Heart left ventricle (tissue), 16 donors: ENCODE measurements at regions not wholly inside any gene's neighbourhood (a gene's known extent, or its start where the extent isn't known, plus 50 kb on each side); places are given as distances from the start of the nearest gene placed in this dataset.

Experiments used
- ATAC-seq, 4 donors: fragments of 200-7000 bp; cut with Tn5 transposase; one replicate each; pipeline ENCODE4 v1.9.1; 2020 to 2022; ENCODE audit warnings: moderate library complexity in 4 of 4, mild to moderate bottlenecking in 3 of 4, moderate number of reproducible peaks in 1 of 4
- DNase-seq, 5 donors: peaks; one replicate each; pipeline ENCODE4 v3.0.0-alpha.2; 2020
- H3K27ac ChIP-seq, 12 donors: fragments of 200-600 bp; sonication (generic) in 4 of 12; one replicate each; pipeline versions ENCODE4 v1.5.0 to v1.8.0; 2016 to 2022; ENCODE audit warnings: mild to moderate bottlenecking in 2 of 12
- H3K27me3 ChIP-seq, 9 donors: fragments of 200-600 bp; sonication (generic) in 2 of 9; one replicate each; pipeline versions ENCODE4 v1.5.1 to v1.8.0; 2016 to 2022; ENCODE audit warnings: mild to moderate bottlenecking in 3 of 9
- H3K36me3 ChIP-seq, 9 donors: fragments of 200-600 bp; sonication (generic) in 2 of 9; one replicate each; pipeline versions ENCODE4 v1.5.0 to v1.8.0; 2018 to 2022; ENCODE audit warnings: mild to moderate bottlenecking in 2 of 9
- H3K4me1 ChIP-seq, 12 donors: fragments of 200-600 bp; sonication (generic) in 4 of 12; one replicate each; pipeline versions ENCODE4 v1.5.0 to v1.8.0; 2016 to 2022; ENCODE audit warnings: mild to moderate bottlenecking in 3 of 12
- H3K4me3 ChIP-seq, 12 donors: fragments of 200-600 bp; sonication (generic) in 4 of 12; one replicate each; pipeline versions ENCODE4 v1.5.0 to v1.8.0; 2017 to 2022; ENCODE audit warnings: mild to moderate bottlenecking in 9 of 12, moderate library complexity in 4 of 12
- H3K9me3 ChIP-seq, 12 donors: fragments of 200-600 bp; sonication (generic) in 4 of 12; one replicate each; pipeline versions ENCODE4 v1.5.0 to v1.8.0; 2016 to 2022; ENCODE audit warnings: mild to moderate bottlenecking in 1 of 12
- POLR2A ChIP-seq, 2 donors: fragments of 450-650 bp; IDR thresholded peaks; one replicate each; pipeline ENCODE4 v1.6.1; 2017; ENCODE audit warnings: antibody characterized with exemption in 2 of 2, mild to moderate bottlenecking in 2 of 2, moderate library complexity in 2 of 2
- WGBS, 4 donors: extraction: QIAGEN DNeasy Blood & Tissue Kit in 2 of 4; methylation state at CpG; one replicate each; pipeline versions ENCODE4 v1.1.5 to v1.1.7; 2013 to 2018; 5-methylcytosine and 5-hydroxymethylcytosine counted together
- intact Hi-C, 10 donors: fragments of 100-400 bp; cut with DNase I; formaldehyde crosslinking; loops; one replicate each; pipeline versions ENCODE4 v1.11.1 to v1.14.2; 2022
- TF ChIP-seq, protein P1 (sequence below), 12 donors: fragments of 200-600 bp; sonication (generic) in 4 of 12; IDR thresholded peaks; one replicate each; pipeline versions ENCODE4 v1.5.0 to v1.8.0; 2018 to 2022; ENCODE audit warnings: antibody characterized with exemption in 12 of 12, mild to moderate bottlenecking in 5 of 12
- donor health status: ischemic (EF 13 %, LVEDD 7.1; RV severe dilation, severe dysfunction).
- donor health status: healthy with polysubstance abuse.
- donor health status: DM: no; HTN: yes; CAD: no.
- donor health status: DM: no; HTN: no; CAD: no.
- donor health status: ischemic (EF 25% LVEDD 6.9; RV normal size, moderate dysfunction).
- donor health status: ischemic (EF 25% LVEDD 5.7; RV mildly dilated, moderate dysfunction).
- donor health status: healthy.
- donor health status: DM: yes; HTN: yes; CAD: no.
- donor health status: ischemic (EF 35%, LVEDD 5.7; RV mildly dilated, moderate dysfunction).
- donor health status: nonischemic (EF 11% LVEDD 7.7; RV severe dilation, severe dysfunction).
- donor health status: DM: yes; HTN: yes; CAD: no.
- donor health status: PGD.
- donor health status: ischemic (EF 29% LVEDD 5.4; RV normal size, mild dysfunction).
- donor health status: nonischemic (EF 23%, LVEDD 6.1; RV moderate dilation, normal function).

DNA sequence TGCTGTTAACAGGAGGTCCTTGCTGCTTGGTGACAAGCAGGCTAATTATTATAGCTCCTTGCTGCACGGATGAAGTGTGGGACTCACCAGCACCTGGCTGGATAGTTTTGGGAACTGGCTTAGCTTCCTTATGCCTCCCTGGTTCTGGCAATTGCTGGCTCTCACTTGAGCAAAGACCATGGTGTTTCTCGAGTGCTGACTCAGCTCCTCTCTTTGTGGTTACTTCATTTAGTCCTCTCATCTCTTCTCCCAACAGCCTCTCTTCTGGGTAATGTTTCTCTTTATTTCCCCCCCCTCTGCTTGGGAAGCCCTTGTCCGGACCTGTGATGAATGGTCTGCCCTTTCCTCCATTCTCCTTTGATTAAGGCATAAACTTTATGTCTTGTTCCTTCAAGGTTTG lies 100.4 kb downstream of the CBLL2 start:
- WGBS, 4 donors: 61 to 89% (median 73%) methylated on average over 3 of the region's 3 CpGs
- no peak overlapping the region for H3K27ac ChIP-seq
- H3K36me3 ChIP-seq: no peaks in the 10 kb centered on the region
- DNase-seq (no peak), ATAC-seq (no peak)
- no peak for TF ChIP-seq POLR2A (IDR thresholded peaks at IDR 0.05)
- TF ChIP-seq, protein P1, sequence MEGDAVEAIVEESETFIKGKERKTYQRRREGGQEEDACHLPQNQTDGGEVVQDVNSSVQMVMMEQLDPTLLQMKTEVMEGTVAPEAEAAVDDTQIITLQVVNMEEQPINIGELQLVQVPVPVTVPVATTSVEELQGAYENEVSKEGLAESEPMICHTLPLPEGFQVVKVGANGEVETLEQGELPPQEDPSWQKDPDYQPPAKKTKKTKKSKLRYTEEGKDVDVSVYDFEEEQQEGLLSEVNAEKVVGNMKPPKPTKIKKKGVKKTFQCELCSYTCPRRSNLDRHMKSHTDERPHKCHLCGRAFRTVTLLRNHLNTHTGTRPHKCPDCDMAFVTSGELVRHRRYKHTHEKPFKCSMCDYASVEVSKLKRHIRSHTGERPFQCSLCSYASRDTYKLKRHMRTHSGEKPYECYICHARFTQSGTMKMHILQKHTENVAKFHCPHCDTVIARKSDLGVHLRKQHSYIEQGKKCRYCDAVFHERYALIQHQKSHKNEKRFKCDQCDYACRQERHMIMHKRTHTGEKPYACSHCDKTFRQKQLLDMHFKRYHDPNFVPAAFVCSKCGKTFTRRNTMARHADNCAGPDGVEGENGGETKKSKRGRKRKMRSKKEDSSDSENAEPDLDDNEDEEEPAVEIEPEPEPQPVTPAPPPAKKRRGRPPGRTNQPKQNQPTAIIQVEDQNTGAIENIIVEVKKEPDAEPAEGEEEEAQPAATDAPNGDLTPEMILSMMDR (IDR thresholded peaks at IDR 0.05): no peak
- peaks cover 0 to 6% (median 0%) of the 10 kb centered on the region in 9 donors for H3K27me3 ChIP-seq
- intact Hi-C loops: no loop called here
- H3K4me3 ChIP-seq: no peak overlapping the region
- no peaks in the 10 kb centered on the region for H3K9me3 ChIP-seq
- no peaks in the 10 kb centered on the region for H3K4me1 ChIP-seq

GRCh38 chrX:22373766-22374165 lies 101.1 kb downstream of the CBLL2 start:
- intact Hi-C loops: no loop called here
- DNase-seq (no peak), ATAC-seq (no peak)
- Histone ChIP-seq H3K27ac (no peak overlapping the region), H3K36me3 (no peaks in the 10 kb centered on the region), H3K9me3 (no peaks in the 10 kb centered on the region), H3K27me3 (peaks cover 0 to 6% (median 0%) of the 10 kb centered on the region in 9 donors), H3K4me1 (no peaks in the 10 kb centered on the region), H3K4me3 (no peak overlapping the region)
- WGBS, 4 donors: 35 to 88% (median 58%) methylated on average over 1 of the region's 1 CpG
- no peak for TF ChIP-seq POLR2A (IDR thresholded peaks at IDR 0.05)

DNA sequence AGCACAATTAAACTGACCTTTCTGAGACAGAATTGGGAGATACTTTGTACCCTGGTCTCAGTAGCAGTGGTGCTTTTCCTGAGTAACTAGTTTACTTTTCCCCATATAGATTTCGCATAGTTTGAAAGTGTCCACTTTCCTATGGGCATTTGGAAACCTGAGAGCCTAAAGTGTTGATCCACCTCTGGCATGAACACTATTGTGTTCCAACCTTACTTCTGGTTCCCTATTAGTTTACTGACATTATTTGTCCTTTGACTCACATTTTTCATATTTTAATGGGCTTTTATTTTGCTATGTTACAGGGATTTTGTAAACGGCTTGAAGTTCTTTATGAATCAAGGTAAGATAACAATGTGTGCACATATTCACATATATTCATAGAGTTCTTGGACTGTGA lies 103.7 kb downstream of the CBLL2 start:
- WGBS, 4 donors: 67 to 92% (median 78%) methylated on average over 2 of the region's 2 CpGs
- peaks cover 0 to 3% (median 0%) of the 10 kb centered on the region in 12 donors for H3K9me3 ChIP-seq
- no peaks in the 10 kb centered on the region for H3K36me3 ChIP-seq

GRCh38 chrX:22378296-22378695 lies 105.6 kb downstream of the CBLL2 start:
- 56 to 72% (median 63%) methylated on average over 4 of the region's 4 CpGs for WGBS, 4 donors

More for the DNA sequence above, 103.7 kb downstream of the CBLL2 start:
- H3K27ac ChIP-seq: no peak overlapping the region
- H3K27me3 ChIP-seq: no peaks in the 10 kb centered on the region
- DNase-seq (no peak), ATAC-seq (no peak)
- H3K4me3 ChIP-seq: no peak overlapping the region
- no peak for TF ChIP-seq POLR2A (IDR thresholded peaks at IDR 0.05)
- TF ChIP-seq, protein P1 (IDR thresholded peaks at IDR 0.05): no peak
- intact Hi-C loops: no loop called here
- no peaks in the 10 kb centered on the region for H3K4me1 ChIP-seq

More at GRCh38 chrX:22378296-22378695, 105.6 kb downstream of the CBLL2 start:
- peaks cover 0 to 5% (median 0%) of the 10 kb centered on the region in 12 donors for H3K9me3 ChIP-seq
- no peaks in the 10 kb centered on the region for H3K4me1 ChIP-seq
- no peak overlapping the region for H3K4me3 ChIP-seq
- DNase-seq (no peak), ATAC-seq (no peak)
- H3K27ac ChIP-seq: no peak overlapping the region
- intact Hi-C loops: no loop called here
- no peak for TF ChIP-seq POLR2A (IDR thresholded peaks at IDR 0.05)
- TF ChIP-seq, protein P1 (IDR thresholded peaks at IDR 0.05): no peak
- no peaks in the 10 kb centered on the region for H3K36me3 ChIP-seq
- no peaks in the 10 kb centered on the region for H3K27me3 ChIP-seq
